HEK293T (cell line): ENCODE measurements at regions not wholly inside any gene's neighbourhood (a gene's known extent, or its start where the extent isn't known, plus 50 kb on each side); places are given as distances from the start of the nearest gene placed in this dataset.

ENCODE experiments used
- ARNT ChIP-seq: fragments of 450-650 bp; IDR thresholded peaks from 2 replicates; pipeline ENCODE4 v1.6.1; 2017; ENCODE audit warnings: mild to moderate bottlenecking
- CTBP1 ChIP-seq: fragments of 450-650 bp; IDR thresholded peaks from 2 replicates; pipeline ENCODE4 v1.6.1; 2016; ENCODE audit warnings: borderline replicate concordance
- FOXA1 ChIP-seq: fragments of 450-650 bp; IDR thresholded peaks from 2 replicates; pipeline ENCODE4 v1.6.1; 2016; ENCODE audit warnings: mild to moderate bottlenecking
- FOXM1 ChIP-seq: fragments of 450-650 bp; IDR thresholded peaks from 2 replicates; pipeline ENCODE4 v1.6.1; 2017; ENCODE audit warnings: mild to moderate bottlenecking, borderline replicate concordance
- L3MBTL2 ChIP-seq: fragments of 450-650 bp; conservative IDR thresholded peaks from 2 replicates; pipeline ENCODE4 v1.6.1; 2016; ENCODE audit warnings: mild to moderate bottlenecking
- NFRKB ChIP-seq: fragments of 450-650 bp; IDR thresholded peaks from 2 replicates; pipeline ENCODE4 v1.6.1; 2016; ENCODE audit warnings: mild to moderate bottlenecking, moderate library complexity
- PKNOX1 ChIP-seq: fragments of 450-650 bp; IDR thresholded peaks from 2 replicates; pipeline ENCODE4 v1.6.1; 2016
- SP1 ChIP-seq: fragments of 450-650 bp; IDR thresholded peaks from 2 replicates; pipeline ENCODE4 v1.6.1; 2017
- SUZ12 ChIP-seq: fragments of 450-650 bp; IDR thresholded peaks from 2 replicates; pipeline ENCODE4 v1.6.1; 2016; ENCODE audit warnings: mild to moderate bottlenecking
- ZNF384 ChIP-seq: fragments of 450-650 bp; IDR thresholded peaks from 2 replicates; pipeline ENCODE4 v1.6.1; 2016

DNA sequence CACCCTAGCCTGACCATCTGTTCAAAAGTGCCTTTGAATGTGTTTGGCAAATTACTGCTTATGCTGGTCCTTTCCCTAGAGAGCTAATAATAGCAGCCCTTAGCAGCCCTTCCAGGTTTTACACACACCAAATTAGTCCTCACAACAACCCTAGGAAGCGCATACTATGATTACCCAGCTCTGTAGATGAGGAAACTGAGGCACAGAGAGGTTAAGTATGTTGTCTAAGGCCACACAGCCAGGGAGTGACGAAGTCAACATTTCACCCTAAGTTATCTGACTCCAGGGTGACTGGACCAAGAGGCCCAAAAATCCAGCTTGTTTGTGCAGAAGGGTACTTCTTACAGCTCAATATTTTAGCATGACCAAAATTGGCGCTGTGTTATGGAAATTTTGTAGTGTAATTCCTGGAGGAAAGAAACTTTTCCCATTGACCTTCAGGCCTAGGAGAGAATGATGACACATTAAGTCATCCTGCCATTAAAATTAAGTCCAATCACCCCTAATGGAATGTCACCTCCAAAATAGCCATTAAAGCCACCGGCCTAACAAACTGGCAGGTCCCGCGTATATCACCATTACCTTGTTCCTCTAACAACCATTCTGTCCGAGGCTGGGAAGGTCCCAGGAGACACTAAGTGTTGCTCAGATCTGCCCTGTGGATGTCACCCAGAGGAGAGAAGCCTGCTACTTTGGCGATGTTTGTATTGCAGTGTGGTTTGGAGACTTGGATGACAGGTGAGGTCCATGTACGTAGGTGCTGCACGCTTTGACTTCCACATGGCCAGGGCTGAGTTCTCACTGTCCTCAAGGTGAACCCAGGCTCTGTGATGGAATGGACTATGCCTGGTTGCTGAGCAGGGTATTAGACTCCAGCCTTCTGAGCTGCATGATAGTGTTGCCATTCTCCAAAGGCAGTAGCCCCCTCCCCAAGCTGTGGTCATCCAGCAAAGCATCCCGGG lies 258.3 kb downstream of the TOMM20 start:
- TF ChIP-seq PKNOX1 (no peak), L3MBTL2 (no peak), SP1 (no peak), FOXA1 (no peak), CTBP1 (no peak), ARNT (no peak), SUZ12 (no peak), FOXM1 (no peak), ZNF384 (no peak), NFRKB (no peak)
